ENCODE measurements at regions not wholly inside any gene's neighbourhood (a gene's known extent, or its start where the extent isn't known, plus 50 kb on each side); places are given as distances from the start of the nearest gene placed in this dataset.

DNA sequence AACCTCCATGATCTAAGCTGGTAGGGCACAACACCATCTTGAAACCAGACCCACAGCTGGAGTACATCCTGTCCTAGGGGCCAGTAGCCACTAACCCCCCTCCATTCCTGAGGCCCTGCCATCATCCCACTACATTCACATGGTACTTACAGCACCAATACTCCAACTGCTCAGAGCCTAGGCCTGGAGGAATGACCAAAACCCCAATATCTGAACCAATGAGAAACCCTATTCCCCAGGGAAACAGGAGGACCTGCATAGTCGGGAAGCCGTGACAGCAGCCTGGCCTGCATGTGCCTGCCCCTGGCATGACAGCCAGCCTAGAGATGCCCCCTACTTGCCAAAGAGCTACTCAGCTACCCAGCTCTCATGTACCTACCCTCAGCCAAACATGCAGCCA lies 65.4 kb upstream of the DMRT1 start:
- TF ChIP-seq REST (IDR thresholded peaks at IDR 0.05; ENCODE audit: low read depth, low read length) (no peak), FOSL2 (IDR thresholded peaks at IDR 0.05; ENCODE audit: borderline replicate concordance, low read depth) (no peak), RXRA (IDR thresholded peaks at IDR 0.05; ENCODE audit: borderline replicate concordance, low read depth) (no peak), CHD2 (IDR thresholded peaks at IDR 0.05; ENCODE audit: low read length, partially characterized antibody) (no peak), GABPA (IDR thresholded peaks at IDR 0.05; ENCODE audit: low read depth) (no peak), NFIC (IDR thresholded peaks at IDR 0.05; ENCODE audit: borderline replicate concordance) (no peak), CTCF (IDR thresholded peaks at IDR 0.05) (no peak), RCOR1 (IDR thresholded peaks at IDR 0.05; ENCODE audit: low read length) (no peak), USF1 (IDR thresholded peaks at IDR 0.05; ENCODE audit: borderline replicate concordance, low read depth) (no peak), MXI1 (IDR thresholded peaks at IDR 0.05; ENCODE audit: low read depth, low read length) (no peak), JUND (IDR thresholded peaks at IDR 0.05) (no peak), SIN3A (IDR thresholded peaks at IDR 0.05; ENCODE audit: borderline replicate concordance, low read depth, low read length) (no peak), TAF1 (IDR thresholded peaks at IDR 0.05; ENCODE audit: borderline replicate concordance, low read depth, low read length) (no peak), FOXM1 (IDR thresholded peaks at IDR 0.05; ENCODE audit: low read depth) (no peak), TEAD4 (IDR thresholded peaks at IDR 0.05; ENCODE audit: borderline replicate concordance, insufficient read depth) (no peak)
- TF ChIP-seq, protein P1, sequence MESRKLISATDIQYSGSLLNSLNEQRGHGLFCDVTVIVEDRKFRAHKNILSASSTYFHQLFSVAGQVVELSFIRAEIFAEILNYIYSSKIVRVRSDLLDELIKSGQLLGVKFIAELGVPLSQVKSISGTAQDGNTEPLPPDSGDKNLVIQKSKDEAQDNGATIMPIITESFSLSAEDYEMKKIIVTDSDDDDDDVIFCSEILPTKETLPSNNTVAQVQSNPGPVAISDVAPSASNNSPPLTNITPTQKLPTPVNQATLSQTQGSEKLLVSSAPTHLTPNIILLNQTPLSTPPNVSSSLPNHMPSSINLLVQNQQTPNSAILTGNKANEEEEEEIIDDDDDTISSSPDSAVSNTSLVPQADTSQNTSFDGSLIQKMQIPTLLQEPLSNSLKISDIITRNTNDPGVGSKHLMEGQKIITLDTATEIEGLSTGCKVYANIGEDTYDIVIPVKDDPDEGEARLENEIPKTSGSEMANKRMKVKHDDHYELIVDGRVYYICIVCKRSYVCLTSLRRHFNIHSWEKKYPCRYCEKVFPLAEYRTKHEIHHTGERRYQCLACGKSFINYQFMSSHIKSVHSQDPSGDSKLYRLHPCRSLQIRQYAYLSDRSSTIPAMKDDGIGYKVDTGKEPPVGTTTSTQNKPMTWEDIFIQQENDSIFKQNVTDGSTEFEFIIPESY (IDR thresholded peaks at IDR 0.05; ENCODE audit: borderline replicate concordance, low read depth): no peak
- TF ChIP-seq, protein P2, sequence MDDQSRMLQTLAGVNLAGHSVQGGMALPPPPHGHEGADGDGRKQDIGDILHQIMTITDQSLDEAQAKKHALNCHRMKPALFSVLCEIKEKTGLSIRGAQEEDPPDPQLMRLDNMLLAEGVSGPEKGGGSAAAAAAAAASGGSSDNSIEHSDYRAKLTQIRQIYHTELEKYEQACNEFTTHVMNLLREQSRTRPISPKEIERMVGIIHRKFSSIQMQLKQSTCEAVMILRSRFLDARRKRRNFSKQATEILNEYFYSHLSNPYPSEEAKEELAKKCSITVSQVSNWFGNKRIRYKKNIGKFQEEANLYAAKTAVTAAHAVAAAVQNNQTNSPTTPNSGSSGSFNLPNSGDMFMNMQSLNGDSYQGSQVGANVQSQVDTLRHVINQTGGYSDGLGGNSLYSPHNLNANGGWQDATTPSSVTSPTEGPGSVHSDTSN (IDR thresholded peaks at IDR 0.05): no peak
- Histone ChIP-seq H3K9me2 (no peaks in the 10 kb centered on the region), H4K20me1 (ENCODE audit: insufficient read depth) (no peaks in the 10 kb centered on the region), H3K9ac (no peak overlapping the region), H3K27ac (ENCODE audit: low read depth in 2 of 2, low read length in 1 of 2) (no peak overlapping the region), H3K36me3 (replicated peaks in 1 of 2; ENCODE audit: control insufficient read depth in 1 of 2, insufficient read depth in 2 of 2, low read length in 1 of 2) (no peaks in the 10 kb centered on the region), H3K27me3 (ENCODE audit: insufficient read depth) (peaks cover 27% of the 10 kb centered on the region), H3K9me3 (no peaks in the 10 kb centered on the region), H3F3A (replicated peaks; ENCODE audit: insufficient read depth) (no peaks in the 10 kb centered on the region), H3K4me1 (ENCODE audit: control insufficient read depth in 1 of 2, insufficient read depth in 2 of 2, low read depth in 1 of 2, low read length in 1 of 2) (no peaks in the 10 kb centered on the region), H3K79me2 (ENCODE audit: insufficient read depth) (no peaks in the 10 kb centered on the region), H3K4me3 (ENCODE audit: low read depth in 2 of 2, low read length in 1 of 2) (no peak overlapping the region), H2AFZ (ENCODE audit: low read depth) (no peak overlapping the region), H3K4me2 (no peak overlapping the region)
- WGBS (ENCODE audit: low lambda C conversion rate): 0% methylated on average over 2 of the region's 2 CpGs
- ChIA-PET POLR2A (no interaction called here), CTCF (no interaction called here)
- DNase-seq: no peak

Measured in SK-N-SH (cell line).